Bronchial epithelial cell (primary cell): ENCODE measurements at regions not wholly inside any gene's neighbourhood (a gene's known extent, or its start where the extent isn't known, plus 50 kb on each side); places are given as distances from the start of the nearest gene placed in this dataset.
A peak's percentile ranks its signal among the peaks of the same experiment; 100 is the strongest.

ENCODE experiments used
- DNase-seq: peaks from one replicate; pipeline ENCODE4 v3.0.0-alpha.2; 2010; ENCODE audit warnings: low read depth
- FAIRE-seq: peaks from 2 replicates; lab custom pipeline; 2011; peaks lifted over from hg19 to GRCh38; lab: Jason Lieb, UNC
- H3K27me3 ChIP-seq: 2 replicates; pipeline ENCODE4 v1.5.1; 2011; ENCODE audit warnings: low read length; ENCODE audit not compliant: control insufficient read depth, insufficient read depth
- H3K36me3 ChIP-seq: 2 replicates; pipeline ENCODE4 v1.5.1; 2011; ENCODE audit warnings: low read length; ENCODE audit not compliant: control insufficient read depth, insufficient read depth
- H3K4me3 ChIP-seq: 2 replicates; pipeline ENCODE4 v1.5.1; 2011; ENCODE audit warnings: mild to moderate bottlenecking, low read depth, low read length, control low read depth
- TF ChIP-seq, protein P1 (sequence below): IDR thresholded peaks from 2 replicates; pipeline ENCODE4 v1.5.1; 2011; ENCODE audit warnings: mild to moderate bottlenecking, moderate library complexity, low read length, control low read depth, inconsistent platforms; ENCODE audit not compliant: insufficient read depth, severe bottlenecking

DNA sequence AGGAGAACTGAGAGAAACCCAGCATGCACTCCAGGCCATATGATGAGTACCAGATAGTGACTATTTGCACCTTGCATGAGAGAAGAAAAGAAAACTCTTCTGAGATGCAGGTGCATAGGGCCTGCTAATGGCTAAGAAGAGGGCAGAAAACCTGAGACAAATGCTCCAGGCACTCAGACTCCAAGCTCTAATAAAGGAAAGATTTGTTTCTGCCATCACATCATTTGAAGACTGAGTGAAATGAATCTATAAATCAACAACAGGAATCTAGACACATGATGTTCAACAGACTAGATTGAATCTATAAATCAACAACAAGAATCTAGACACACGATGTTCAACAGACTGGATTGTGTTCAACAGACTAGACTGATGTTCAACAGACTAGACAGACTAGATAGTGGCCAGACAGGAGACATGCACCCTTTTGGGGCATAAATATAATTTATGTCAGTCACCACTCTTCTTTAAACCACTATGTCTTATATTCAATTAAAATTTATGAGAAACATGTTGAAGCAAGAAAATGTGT, 482.7 kb upstream of the UBE2E3 start:
- DNase-seq (no peak), FAIRE-seq (no peak)
- Histone ChIP-seq H3K36me3 (no peaks in the 10 kb centered on the region), H3K4me3 (no peak overlapping the region), H3K27me3 (no peaks in the 10 kb centered on the region)
- TF ChIP-seq, protein P1, sequence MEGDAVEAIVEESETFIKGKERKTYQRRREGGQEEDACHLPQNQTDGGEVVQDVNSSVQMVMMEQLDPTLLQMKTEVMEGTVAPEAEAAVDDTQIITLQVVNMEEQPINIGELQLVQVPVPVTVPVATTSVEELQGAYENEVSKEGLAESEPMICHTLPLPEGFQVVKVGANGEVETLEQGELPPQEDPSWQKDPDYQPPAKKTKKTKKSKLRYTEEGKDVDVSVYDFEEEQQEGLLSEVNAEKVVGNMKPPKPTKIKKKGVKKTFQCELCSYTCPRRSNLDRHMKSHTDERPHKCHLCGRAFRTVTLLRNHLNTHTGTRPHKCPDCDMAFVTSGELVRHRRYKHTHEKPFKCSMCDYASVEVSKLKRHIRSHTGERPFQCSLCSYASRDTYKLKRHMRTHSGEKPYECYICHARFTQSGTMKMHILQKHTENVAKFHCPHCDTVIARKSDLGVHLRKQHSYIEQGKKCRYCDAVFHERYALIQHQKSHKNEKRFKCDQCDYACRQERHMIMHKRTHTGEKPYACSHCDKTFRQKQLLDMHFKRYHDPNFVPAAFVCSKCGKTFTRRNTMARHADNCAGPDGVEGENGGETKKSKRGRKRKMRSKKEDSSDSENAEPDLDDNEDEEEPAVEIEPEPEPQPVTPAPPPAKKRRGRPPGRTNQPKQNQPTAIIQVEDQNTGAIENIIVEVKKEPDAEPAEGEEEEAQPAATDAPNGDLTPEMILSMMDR = no peak

DNA sequence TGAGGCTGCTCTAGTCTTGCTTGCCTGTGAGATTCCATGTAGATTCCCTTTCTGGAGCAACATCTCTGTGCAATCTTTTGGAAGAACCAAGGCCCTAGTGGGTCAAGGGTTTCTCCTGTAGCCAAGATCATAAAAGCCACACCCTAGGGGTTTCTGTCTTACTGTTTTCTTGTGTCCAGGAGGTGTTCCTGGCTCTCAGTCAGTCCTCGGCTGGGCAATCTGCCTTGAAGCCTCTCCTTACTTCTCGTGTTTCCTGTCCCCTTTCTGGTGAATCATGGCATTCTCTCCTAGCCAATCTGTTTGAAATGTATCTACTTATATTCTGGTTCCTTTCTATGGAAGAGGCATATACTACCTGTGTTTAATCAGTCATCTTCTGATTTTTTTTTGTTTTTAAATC, 484.8 kb upstream of the UBE2E3 start:
- Histone ChIP-seq H3K36me3 (no peaks in the 10 kb centered on the region), H3K27me3 (no peaks in the 10 kb centered on the region), H3K4me3 (no peak overlapping the region)
- DNase-seq = peak; percentile 37
- FAIRE-seq = no peak
- TF ChIP-seq, protein P1 = no peak

DNA sequence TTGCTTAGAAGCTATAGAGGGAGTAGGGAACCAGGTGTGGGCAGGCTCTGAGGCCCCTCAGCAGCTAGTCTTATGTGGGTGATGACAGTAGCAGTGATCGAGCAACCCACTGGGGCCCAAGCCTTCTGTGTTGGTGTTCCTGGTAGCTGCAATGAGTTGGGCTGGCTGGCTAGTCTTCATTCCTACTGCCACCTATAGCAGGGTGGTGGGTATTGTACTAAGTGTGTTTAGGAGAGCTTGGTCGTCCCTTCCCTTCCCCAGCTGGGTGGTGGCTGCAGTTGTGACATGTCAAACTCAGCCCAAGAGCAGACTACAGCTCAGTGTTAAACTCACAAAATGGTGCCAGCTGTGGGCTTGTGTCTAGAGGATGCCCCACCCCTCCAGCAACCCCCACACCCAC, 486.1 kb upstream of the UBE2E3 start:
- H3K27me3 ChIP-seq = no peaks in the 10 kb centered on the region
- H3K36me3 ChIP-seq = no peaks in the 10 kb centered on the region
- H3K4me3 ChIP-seq = no peak overlapping the region
- DNase-seq (no peak), FAIRE-seq (no peak)
- TF ChIP-seq, protein P1 = no peak

DNA sequence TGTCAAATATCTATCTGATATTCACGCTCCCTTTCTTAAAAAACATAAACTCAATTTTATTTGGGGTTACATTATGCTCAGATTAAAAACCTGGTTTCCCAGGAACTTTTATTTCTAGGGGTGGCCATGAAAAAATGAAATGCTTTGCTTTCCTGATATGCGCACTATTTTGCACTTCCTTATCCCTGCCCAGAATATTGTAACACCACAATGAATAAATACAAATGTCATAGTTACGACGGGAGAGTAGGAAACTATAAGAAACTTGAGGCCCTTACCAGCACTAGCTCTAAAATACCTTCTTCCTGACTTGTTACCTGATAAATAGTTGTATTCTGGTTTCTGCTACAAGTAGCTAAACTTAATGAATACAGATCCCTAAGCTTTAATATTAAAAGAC, 475.6 kb upstream of the CWC22 start:
- no peak for FAIRE-seq
- DNase-seq = no peak
- H3K4me3 ChIP-seq = no peak overlapping the region
- TF ChIP-seq, protein P1 = no peak
- H3K27me3 ChIP-seq = no peaks in the 10 kb centered on the region
- no peaks in the 10 kb centered on the region for H3K36me3 ChIP-seq

DNA sequence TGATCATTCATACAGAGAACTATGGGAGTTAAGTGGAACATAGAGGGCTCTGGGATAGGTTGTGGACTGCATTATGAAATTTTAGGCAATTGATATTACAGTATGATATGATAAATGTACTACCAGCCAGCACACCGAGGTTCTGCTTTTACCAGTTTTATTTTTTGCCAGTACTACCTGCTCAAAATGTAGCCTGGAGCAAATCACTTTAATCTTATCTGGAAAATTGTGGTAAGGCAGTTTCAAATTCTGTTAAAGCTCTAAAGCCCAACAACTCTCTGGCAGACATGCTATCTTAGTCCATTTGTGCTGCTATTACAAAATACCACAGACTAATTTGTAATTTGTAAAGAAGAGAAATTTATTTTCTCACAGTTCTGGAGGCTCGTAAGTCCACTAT, 474.9 kb upstream of the CWC22 start:
- DNase-seq (no peak), FAIRE-seq (no peak)
- TF ChIP-seq, protein P1 = no peak
- no peaks in the 10 kb centered on the region for H3K27me3 ChIP-seq
- no peaks in the 10 kb centered on the region for H3K36me3 ChIP-seq
- no peak overlapping the region for H3K4me3 ChIP-seq

DNA sequence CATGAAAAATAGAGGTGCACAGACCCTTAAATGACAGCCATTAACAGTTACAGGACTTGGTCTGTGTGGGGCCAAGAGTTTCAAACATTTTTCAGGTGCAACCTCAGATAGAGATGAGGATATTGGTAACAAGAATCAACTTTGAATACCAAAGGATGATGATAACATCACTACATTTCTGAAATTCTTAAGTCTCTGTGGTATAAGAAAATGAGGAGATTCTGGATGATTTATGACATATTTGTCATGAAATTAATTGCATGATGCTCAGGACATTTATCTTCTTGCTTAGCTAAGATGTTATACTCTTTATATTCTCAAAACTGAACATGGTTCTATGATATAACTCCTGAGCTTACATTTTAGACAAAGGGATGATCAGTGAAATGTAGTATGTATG, 471.8 kb upstream of the CWC22 start:
- TF ChIP-seq, protein P1 = no peak
- no peaks in the 10 kb centered on the region for H3K27me3 ChIP-seq
- FAIRE-seq (no peak), DNase-seq (no peak)
- H3K4me3 ChIP-seq = no peak overlapping the region
- no peaks in the 10 kb centered on the region for H3K36me3 ChIP-seq
